ENCODE measurements at regions not wholly inside any gene's neighbourhood (a gene's known extent, or its start where the extent isn't known, plus 50 kb on each side); places are given as distances from the start of the nearest gene placed in this dataset.

- no peak for DNase-seq (ENCODE audit: low spot score)
These were observed 118.7 kb downstream of the ZFP36L2 start for GRCh38 chr2:43107679-43108078.

GRCh38 chr2:43106559-43107527 is 119.6 kb downstream of the ZFP36L2 start:
- no peak for DNase-seq (ENCODE audit: low spot score)

DNA sequence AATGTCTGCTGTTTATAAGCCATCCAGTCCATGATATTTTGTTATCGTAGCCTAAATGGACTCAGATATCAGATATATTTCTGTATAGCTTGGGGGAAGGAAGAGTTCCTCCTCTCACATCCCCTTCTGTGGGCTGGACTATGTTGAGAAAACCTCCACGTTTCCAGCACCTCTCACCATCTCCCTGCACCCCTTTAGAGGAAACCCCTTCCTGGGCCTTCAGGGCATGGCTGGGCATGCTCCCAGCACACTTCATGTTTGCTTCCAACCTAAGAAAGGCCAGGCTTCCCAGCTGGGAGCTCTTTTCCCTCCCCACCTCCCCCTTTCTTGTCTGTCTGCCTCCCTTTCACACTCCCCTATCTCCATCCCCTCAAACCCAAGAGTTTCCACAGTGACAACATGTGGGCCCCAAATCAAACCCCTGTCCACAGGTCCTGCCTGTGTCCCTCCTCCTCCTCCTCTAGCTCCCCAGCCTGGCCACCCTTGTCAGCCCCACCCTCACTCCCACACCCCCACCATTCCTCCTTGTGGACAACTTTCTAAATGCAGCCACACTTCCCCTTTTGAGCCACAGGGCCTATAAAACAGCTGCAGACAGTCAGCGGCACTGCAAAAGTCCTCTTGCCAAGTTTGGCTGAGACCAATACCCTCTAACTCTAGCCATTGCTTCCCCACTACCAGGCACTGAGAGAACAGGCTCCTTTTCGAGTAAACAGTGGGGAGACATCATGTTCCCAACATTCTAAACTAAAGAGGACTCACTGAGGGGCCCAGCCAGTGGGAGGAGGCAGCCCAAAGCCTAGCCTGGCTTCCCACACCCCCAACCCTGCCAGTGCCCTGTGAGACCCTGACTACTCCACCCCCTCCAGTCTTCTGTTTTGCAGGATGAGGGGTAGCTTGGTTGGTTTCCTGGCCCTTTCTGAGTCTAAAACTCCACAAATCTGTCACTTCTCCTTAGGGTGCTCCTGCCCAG is 120.5 kb downstream of the ZFP36L2 start:
- no peak for DNase-seq (ENCODE audit: low spot score)

DNA sequence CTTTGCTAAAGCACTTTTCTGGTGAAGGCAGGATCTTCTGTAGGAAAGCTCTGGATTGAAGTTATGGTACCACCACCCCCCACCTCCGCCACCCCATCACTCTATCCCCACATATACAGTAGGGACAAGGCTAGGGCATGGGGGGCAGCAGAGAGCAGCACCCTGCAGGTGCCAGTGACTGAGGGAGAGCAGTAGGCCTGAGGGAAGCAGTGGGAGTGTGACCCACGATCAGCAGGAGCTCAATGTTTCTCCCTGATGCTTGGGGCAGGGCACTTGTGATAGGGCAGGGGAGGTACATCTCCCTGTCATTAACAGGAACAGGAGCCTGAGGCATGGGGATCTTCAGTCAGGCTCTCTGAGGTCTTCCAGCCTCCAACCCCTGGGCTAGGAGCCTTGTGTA is 121.6 kb downstream of the ZFP36L2 start:
- no peak for DNase-seq (ENCODE audit: low spot score)

GRCh38 chr2:43104106-43104505 is 122.3 kb downstream of the ZFP36L2 start:
- DNase-seq (ENCODE audit: low spot score): no peak

- DNase-seq (ENCODE audit: low spot score): no peak
These were observed 123.4 kb downstream of the ZFP36L2 start for GRCh38 chr2:43103093-43103404.

GRCh38 chr2:43102366-43103092 is 123.9 kb downstream of the ZFP36L2 start:
- DNase-seq (ENCODE audit: low spot score): no peak

DNA sequence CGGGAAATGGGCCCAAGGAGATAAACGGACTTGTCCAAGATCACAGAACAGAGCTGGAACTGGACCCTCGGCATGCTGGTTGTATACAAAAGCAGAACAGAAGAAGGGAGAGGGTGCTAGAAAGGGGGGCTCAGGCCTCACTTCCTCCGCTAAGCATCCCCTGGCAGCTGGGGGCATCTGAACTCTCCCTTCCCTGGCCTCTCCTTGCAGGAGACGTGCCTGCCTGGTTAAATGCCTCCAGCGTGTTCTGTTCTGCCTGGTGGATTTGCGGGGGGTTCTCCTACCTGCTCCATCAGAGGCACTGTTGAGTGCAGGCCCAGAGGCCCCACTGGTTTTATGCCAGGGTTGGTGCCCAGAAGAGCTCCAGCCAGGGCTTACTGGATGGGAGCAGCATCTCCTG is 124.7 kb downstream of the ZFP36L2 start:
- no peak for DNase-seq (ENCODE audit: low spot score)

- no peak for DNase-seq (ENCODE audit: low spot score)
These were observed 125.3 kb downstream of the ZFP36L2 start for GRCh38 chr2:43100883-43101662.

GRCh38 chr2:43100362-43100882 is 126.0 kb downstream of the ZFP36L2 start:
- no peak for DNase-seq (ENCODE audit: low spot score)

GRCh38 chr2:43099797-43100196 is 126.6 kb downstream of the ZFP36L2 start:
- DNase-seq (ENCODE audit: low spot score): no peak

DNA sequence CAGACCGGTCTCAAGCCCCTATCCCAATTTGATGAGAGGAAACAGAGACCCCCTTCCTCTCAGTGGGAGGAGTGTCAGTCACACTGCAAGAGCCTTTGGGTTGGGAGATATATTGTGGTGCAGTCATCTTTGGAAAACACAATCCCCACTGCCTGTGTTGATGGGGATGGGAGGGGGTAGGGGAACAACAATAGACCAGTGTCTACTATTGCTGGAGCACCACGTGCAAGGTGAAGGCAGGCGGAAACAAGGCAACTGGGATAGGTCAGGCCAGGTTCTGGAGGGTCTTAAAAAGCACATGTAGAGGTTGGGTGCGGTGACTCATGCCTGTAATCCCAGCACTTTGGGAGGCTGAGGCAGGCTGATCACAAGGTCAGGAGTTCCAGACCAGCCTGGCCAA is 127.9 kb downstream of the ZFP36L2 start:
- no peak for DNase-seq (ENCODE audit: low spot score)

DNA sequence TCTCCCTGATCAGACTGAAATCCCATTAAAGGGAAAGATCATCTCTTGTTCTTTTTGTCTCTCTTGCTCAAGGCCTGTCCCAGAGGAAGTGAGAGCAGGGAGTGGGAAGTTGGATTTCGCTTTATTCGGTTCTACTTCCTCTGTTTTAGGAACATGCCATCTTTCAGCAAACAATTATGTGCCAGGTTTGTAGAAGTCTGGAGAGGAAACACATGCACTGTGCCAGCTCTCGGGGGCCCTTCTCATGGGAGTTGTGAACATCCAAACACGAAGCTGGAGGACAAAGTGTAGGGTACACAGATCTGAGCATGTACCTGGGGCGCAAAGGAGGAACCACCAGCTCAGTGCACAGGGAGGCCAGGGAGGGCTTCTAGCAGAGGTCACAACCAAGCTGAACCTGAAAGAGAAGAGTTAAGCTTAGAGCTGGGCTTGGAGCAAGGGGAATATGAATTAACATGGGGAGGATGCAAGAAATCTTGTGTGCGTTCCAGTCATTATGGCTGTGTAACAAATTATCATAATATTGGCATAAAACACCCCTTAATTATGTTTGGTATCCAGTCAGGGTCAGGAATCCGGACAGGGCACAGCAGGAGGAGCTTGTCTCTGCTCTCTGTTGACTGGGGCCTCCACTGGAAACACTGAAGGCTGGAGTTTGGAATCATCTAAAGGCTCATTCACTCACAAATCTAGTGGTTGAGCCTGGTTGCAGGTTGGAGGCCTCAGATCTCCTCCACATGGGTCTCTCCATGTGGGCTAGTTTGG is 128.6 kb downstream of the ZFP36L2 start:
- DNase-seq (ENCODE audit: low spot score): no peak

- no peak for DNase-seq (ENCODE audit: low spot score)
These were observed 130.7 kb downstream of the ZFP36L2 start for GRCh38 chr2:43095533-43096295.

DNA sequence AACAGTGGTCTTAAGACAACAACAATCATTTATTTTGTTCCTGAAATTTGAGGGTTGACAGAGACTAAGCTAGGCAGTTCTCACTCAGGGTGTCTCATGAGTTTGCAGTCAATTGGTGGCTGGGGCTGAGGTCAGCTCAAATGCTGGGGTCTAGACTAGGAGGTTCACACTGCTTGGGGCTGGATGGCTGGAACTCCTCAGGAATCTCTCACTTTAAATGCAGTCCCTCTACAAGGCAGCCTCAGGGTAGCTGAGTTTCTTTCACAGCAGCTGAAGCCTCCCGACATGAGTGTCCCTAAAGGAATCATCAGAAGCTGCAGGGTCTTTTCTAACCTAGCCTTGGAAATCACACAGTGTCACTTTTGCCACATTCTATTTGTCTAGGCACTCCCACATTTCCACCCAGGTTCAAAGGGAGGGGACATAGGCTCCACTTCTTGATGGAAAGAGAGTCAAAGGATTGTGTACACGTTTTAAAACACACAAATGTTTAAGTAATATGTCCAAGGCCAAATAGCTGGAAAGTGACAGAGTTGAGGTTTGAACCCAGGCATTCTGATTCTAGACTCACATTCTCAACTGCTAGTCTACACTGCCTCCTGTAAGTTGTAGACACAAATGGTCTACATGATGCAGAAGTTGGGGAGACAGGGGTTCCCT is 133.8 kb downstream of the ZFP36L2 start:
- DNase-seq (ENCODE audit: low spot score): no peak

GRCh38 chr2:43090317-43090716 is 136.1 kb downstream of the ZFP36L2 start:
- DNase-seq (ENCODE audit: low spot score): no peak

DNA sequence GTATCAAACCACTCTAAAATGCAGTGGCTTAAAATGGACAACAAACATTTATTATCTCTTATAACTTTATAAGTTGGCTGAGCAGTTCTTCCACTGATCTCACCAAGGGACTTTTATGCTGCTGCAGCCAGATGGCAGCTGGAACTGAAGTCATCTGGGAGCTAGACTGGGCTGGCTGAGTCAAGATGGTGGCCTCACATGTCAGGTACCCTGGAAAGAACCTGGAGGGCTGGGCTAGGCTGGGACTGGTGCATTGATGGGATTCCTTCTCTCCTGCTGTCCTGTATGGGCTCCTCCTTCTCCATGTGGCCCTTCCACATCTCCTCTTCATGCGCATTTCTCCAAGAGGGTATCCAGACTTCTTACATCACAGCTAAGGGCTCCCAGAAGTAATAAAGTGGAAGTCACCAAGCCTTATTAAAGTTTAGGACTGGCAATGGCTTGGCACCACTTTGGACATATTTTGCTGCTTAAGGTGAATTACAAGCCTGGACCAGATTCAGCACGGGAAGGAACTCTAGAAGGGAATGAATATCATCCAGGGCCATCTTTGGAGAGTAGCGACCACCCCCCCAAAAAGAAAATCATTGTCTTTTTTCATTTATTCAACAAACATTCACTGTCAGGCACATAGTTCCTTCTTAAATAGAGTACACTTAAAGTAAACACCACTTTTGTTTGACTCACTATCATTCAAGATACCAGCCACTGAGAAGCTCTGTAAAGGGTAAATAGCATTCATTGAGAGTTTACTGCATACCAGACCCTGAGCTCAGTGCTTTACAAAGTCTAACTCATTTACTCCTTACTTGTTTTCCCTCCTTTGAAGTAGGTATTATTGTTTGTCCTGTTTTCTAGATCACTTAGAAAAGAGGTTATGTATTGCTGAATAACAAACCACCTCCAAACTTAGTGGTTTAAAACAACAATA is 138.0 kb downstream of the ZFP36L2 start:
- DNase-seq (ENCODE audit: low spot score): no peak

- no peak for DNase-seq (ENCODE audit: low spot score)
These were observed 139.0 kb downstream of the ZFP36L2 start for GRCh38 chr2:43087413-43087812.
